HepG2 (cell line): ENCODE measurements at regions not wholly inside any gene's neighbourhood (a gene's known extent, or its start where the extent isn't known, plus 50 kb on each side); places are given as distances from the start of the nearest gene placed in this dataset.

ENCODE experiments used
- ATAC-seq: fragments of 200-7000 bp; cut with Tn5 transposase; 3 replicates; pipeline ENCODE4 v1.9.1; 2020; ENCODE audit warnings: mild to moderate bottlenecking, moderate library complexity
- BruUV-seq: library from RNA; stranded (reverse); fragments of 400-500 nt; replicated peaks from 2 replicates; lab custom pipeline; 2021; lab: Mats Ljungman, UMichigan
- CTCF ChIA-PET: fragments of 300-600 bp; formaldehyde crosslinking; extraction: SDS; loops from one replicate; lab custom pipeline; 2021; ENCODE audit warnings: low total read pairs, inconsistent platforms, low intra/inter-chr PET ratio; lab: Yijun Ruan, JAX
- POLR2A ChIA-PET: fragments of 350-600 bp; sonication (Branson Sonifier 250); formaldehyde crosslinking; loops from one replicate; lab custom pipeline; 2020; ENCODE audit warnings: antibody characterized with exemption, inconsistent platforms; lab: Yijun Ruan, JAX
- DNase-seq: peaks from one replicate; pipeline ENCODE4 v3.0.0-alpha.2; 2015; ENCODE audit warnings: low spot score
- FAIRE-seq: peaks from 3 replicates; lab custom pipeline; 2011; peaks lifted over from hg19 to GRCh38; lab: Jason Lieb, UNC
- H2AFZ ChIP-seq: one replicate; pipeline ENCODE4 v1.6.1; 2011; ENCODE audit warnings: low read length, inconsistent platforms
- H3K27ac ChIP-seq: fragments of 300-600 bp; 3 replicates; pipeline ENCODE4 v1.8.0; 2011; ENCODE audit warnings: mixed run types, mild to moderate bottlenecking, mixed read lengths, low read length, inconsistent platforms; ENCODE audit not compliant: insufficient read depth; ENCODE audit errors: extremely low read length
- H3K27me3 ChIP-seq, 2 experiments: fragments of 200-600 bp in 1 of 2; 2 replicates in 1 of 2; 3 replicates in 1 of 2; pipeline versions ENCODE4 v1.6.0 to v1.8.0; 2011; ENCODE audit warnings: low read length in 2 of 2, mild to moderate bottlenecking in 2 of 2, moderate library complexity in 2 of 2, inconsistent platforms in 1 of 2; ENCODE audit not compliant: insufficient read depth in 2 of 2, control insufficient read depth in 1 of 2
- H3K36me3 ChIP-seq, 2 experiments: fragments of 200-600 bp in 1 of 2; replicated peaks in 1 of 2; 2 replicates in 1 of 2; 3 replicates in 1 of 2; pipeline versions ENCODE4 v1.5.1 to v1.8.0; 2011; ENCODE audit warnings: low read length in 2 of 2, inconsistent platforms in 1 of 2; ENCODE audit not compliant: insufficient read depth in 2 of 2, control insufficient read depth in 1 of 2
- H3K4me1 ChIP-seq: 2 replicates; pipeline ENCODE4 v1.5.1; 2012; ENCODE audit warnings: low read length, inconsistent platforms; ENCODE audit not compliant: insufficient read depth
- H3K4me2 ChIP-seq: 2 replicates; pipeline ENCODE4 v1.6.0; 2011; ENCODE audit warnings: low read depth, low read length, inconsistent platforms
- H3K4me3 ChIP-seq, 3 experiments: fragments of 200-600 bp in 1 of 3; sonication (generic), shearing (Covaris generic) in 1 of 3; replicated peaks in 1 of 3; 2 replicates each; pipeline ENCODE4 v1.5.1; 2011 to 2016; ENCODE audit warnings: low read length in 3 of 3, inconsistent platforms in 2 of 3, low read depth in 2 of 3, mild to moderate bottlenecking in 2 of 3, control low read depth in 1 of 3, mixed read lengths in 1 of 3; ENCODE audit not compliant: insufficient read depth in 1 of 3
- H3K79me2 ChIP-seq: one replicate; pipeline ENCODE4 v1.6.1; 2011; ENCODE audit warnings: low read length, inconsistent platforms; ENCODE audit not compliant: insufficient read depth
- H3K9ac ChIP-seq: 2 replicates; pipeline ENCODE4 v1.6.0; 2011; ENCODE audit warnings: mild to moderate bottlenecking, low read depth, low read length, inconsistent platforms; ENCODE audit not compliant: insufficient read depth
- H3K9me3 ChIP-seq: 2 replicates; pipeline ENCODE4 v1.5.1; 2012; ENCODE audit warnings: mild to moderate bottlenecking, low read length
- H4K20me1 ChIP-seq: 2 replicates; pipeline ENCODE4 v1.6.0; 2011; ENCODE audit warnings: inconsistent platforms, mild to moderate bottlenecking, low read length, moderate library complexity; ENCODE audit not compliant: insufficient read depth
- BHLHE40 ChIP-seq: IDR thresholded peaks from 2 replicates; pipeline ENCODE4 v1.6.1; 2011; ENCODE audit warnings: low read length, improper control_type of control experiment
- CCDC6 ChIP-seq: sonication (generic); formaldehyde crosslinking; IDR thresholded peaks from 2 replicates; pipeline ENCODE4 v1.8.1; 2022; ENCODE audit warnings: mild to moderate bottlenecking, missing genetic modification reagents, moderate library complexity
- GATA4 ChIP-seq: sonication (generic); IDR thresholded peaks from 2 replicates; pipeline ENCODE4 v1.6.1; 2016; ENCODE audit warnings: antibody characterized with exemption, low read depth, borderline replicate concordance
- GMEB1 ChIP-seq: sonication (generic); formaldehyde crosslinking; IDR thresholded peaks from 2 replicates; pipeline ENCODE4 v1.5.1; 2020; ENCODE audit warnings: missing genetic modification reagents, mild to moderate bottlenecking, borderline replicate concordance
- MEF2D ChIP-seq: sonication (generic); formaldehyde crosslinking; IDR thresholded peaks from 2 replicates; pipeline ENCODE4 v1.5.1; 2020; ENCODE audit warnings: mild to moderate bottlenecking, missing genetic modification reagents
- RFX3 ChIP-seq: IDR thresholded peaks from 2 replicates; pipeline ENCODE4 v1.6.1; 2016; ENCODE audit warnings: missing biosample characterization, missing genetic modification reagents
- WGBS: methylation state at CpG from one replicate; pipeline ENCODE4 v1.1.6; 2017; ENCODE audit warnings: low lambda C conversion rate; 5-methylcytosine and 5-hydroxymethylcytosine counted together
- in situ Hi-C: cut with HindIII; loops from 2 replicates; pipeline ENCODE4 v1.10.0; 2017; ENCODE audit warnings: low pct_unique_long_range_greater_than_20kb; ENCODE audit not compliant: extremely low pct_ligation_motif_present
- intact Hi-C: fragments of 100-400 bp; cut with micrococcal nuclease; formaldehyde crosslinking; loops from one replicate; pipeline ENCODE4 v1.10.0; 2022; ENCODE audit not compliant: unreplicated experiment
- TF ChIP-seq, protein P1 (sequence below): sonication (generic); formaldehyde crosslinking; IDR thresholded peaks from 2 replicates; pipeline ENCODE4 v1.5.0; 2020; ENCODE audit warnings: missing genetic modification reagents, mild to moderate bottlenecking, borderline replicate concordance
- TF ChIP-seq, protein P2 (sequence below): fragments of 450-650 bp; IDR thresholded peaks from 2 replicates; pipeline ENCODE4 v1.6.1; 2017; ENCODE audit warnings: mild to moderate bottlenecking
- TF ChIP-seq, protein P3 (sequence below): sonication (generic); formaldehyde crosslinking; IDR thresholded peaks from 2 replicates; pipeline ENCODE4 v1.4.0; 2020; ENCODE audit warnings: mild to moderate bottlenecking, missing genetic modification reagents

- TF ChIP-seq, protein P1, sequence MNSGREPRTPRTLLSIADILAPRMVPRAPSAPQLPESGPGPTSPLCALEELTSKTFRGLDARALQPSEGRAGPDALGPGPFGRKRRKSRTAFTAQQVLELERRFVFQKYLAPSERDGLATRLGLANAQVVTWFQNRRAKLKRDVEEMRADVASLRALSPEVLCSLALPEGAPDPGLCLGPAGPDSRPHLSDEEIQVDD (CRISPR knock-in tag): no peak
- TF ChIP-seq CCDC6 (CRISPR knock-in tag): no peak
- TF ChIP-seq GATA4: no peak
- no peak for TF ChIP-seq RFX3 (CRISPR knock-in tag)
These were observed 106.2 kb downstream of the NCOR2 start (continued) for GRCh38 chr12:124461241-124461673.

- H3K4me3 ChIP-seq: no peak overlapping the region
- ChIA-PET POLR2A (no interaction called here), CTCF (no interaction called here)
- H3K9me3 ChIP-seq: no peaks in the 10 kb centered on the region
- no peak overlapping the region for H3K4me2 ChIP-seq
- H3K27ac ChIP-seq: no peak overlapping the region
- H3K9ac ChIP-seq: no peak overlapping the region
- H3K27me3 ChIP-seq: no peaks in the 10 kb centered on the region
- H2AFZ ChIP-seq: no peak overlapping the region
- in situ Hi-C loops: no loop called here
- TF ChIP-seq BHLHE40 (no peak), MEF2D (CRISPR knock-in tag) (no peak), GMEB1 (CRISPR knock-in tag) (no peak)
- TF ChIP-seq, protein P2, sequence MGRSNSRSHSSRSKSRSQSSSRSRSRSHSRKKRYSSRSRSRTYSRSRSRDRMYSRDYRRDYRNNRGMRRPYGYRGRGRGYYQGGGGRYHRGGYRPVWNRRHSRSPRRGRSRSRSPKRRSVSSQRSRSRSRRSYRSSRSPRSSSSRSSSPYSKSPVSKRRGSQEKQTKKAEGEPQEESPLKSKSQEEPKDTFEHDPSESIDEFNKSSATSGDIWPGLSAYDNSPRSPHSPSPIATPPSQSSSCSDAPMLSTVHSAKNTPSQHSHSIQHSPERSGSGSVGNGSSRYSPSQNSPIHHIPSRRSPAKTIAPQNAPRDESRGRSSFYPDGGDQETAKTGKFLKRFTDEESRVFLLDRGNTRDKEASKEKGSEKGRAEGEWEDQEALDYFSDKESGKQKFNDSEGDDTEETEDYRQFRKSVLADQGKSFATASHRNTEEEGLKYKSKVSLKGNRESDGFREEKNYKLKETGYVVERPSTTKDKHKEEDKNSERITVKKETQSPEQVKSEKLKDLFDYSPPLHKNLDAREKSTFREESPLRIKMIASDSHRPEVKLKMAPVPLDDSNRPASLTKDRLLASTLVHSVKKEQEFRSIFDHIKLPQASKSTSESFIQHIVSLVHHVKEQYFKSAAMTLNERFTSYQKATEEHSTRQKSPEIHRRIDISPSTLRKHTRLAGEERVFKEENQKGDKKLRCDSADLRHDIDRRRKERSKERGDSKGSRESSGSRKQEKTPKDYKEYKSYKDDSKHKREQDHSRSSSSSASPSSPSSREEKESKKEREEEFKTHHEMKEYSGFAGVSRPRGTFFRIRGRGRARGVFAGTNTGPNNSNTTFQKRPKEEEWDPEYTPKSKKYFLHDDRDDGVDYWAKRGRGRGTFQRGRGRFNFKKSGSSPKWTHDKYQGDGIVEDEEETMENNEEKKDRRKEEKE: no peak
- TF ChIP-seq, protein P3, sequence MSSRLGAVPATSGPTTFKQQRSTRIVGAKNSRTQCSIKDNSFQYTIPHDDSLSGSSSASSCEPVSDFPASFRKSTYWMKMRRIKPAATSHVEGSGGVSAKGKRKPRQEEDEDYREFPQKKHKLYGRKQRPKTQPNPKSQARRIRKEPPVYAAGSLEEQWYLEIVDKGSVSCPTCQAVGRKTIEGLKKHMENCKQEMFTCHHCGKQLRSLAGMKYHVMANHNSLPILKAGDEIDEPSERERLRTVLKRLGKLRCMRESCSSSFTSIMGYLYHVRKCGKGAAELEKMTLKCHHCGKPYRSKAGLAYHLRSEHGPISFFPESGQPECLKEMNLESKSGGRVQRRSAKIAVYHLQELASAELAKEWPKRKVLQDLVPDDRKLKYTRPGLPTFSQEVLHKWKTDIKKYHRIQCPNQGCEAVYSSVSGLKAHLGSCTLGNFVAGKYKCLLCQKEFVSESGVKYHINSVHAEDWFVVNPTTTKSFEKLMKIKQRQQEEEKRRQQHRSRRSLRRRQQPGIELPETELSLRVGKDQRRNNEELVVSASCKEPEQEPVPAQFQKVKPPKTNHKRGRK (CRISPR knock-in tag): no peak
- no TSS peak for BruUV-seq
- ATAC-seq: no peak
- intact Hi-C loops: no loop called here
- no peaks in the 10 kb centered on the region for H3K4me1 ChIP-seq
- H4K20me1 ChIP-seq: peaks cover 6% of the 10 kb centered on the region; the same call in 1 of the 2 replicates
- no peak for DNase-seq
- H3K36me3 ChIP-seq: peaks cover 11 to 32% of the 10 kb centered on the region in 2 experiments; a peak in 4 of 5 replicates
- no peaks in the 10 kb centered on the region for H3K79me2 ChIP-seq
- WGBS: 93% methylated on average over 7 of the region's 9 CpGs
- no peak for FAIRE-seq
These were observed 106.6 kb downstream of the NCOR2 start for GRCh38 chr12:124460771-124461170.
